Fibroblast of the aortic adventitia (primary cell): ENCODE measurements at regions not wholly inside any gene's neighbourhood (a gene's known extent, or its start where the extent isn't known, plus 50 kb on each side); places are given as distances from the start of the nearest gene placed in this dataset.

Source experiments
- DNase-seq: peaks from one replicate; pipeline ENCODE4 v3.0.0-alpha.2; 2010; ENCODE audit warnings: low read depth
- H3K4me3 ChIP-seq: 2 replicates; pipeline ENCODE4 v1.5.1; 2011; ENCODE audit warnings: low read depth, mild to moderate bottlenecking, control low read depth, low read length, moderate library complexity
- CTCF ChIP-seq: IDR thresholded peaks from 2 replicates; pipeline ENCODE4 v1.5.1; 2011; ENCODE audit warnings: mild to moderate bottlenecking, low read length, control low read depth, inconsistent platforms; ENCODE audit not compliant: insufficient read depth

- no peak for TF ChIP-seq CTCF
- no peak overlapping the region for H3K4me3 ChIP-seq
- no peak for DNase-seq
Observed at GRCh38 chr5:87946271-87946670, 322.4 kb downstream of the TMEM161B start.

- TF ChIP-seq CTCF: no peak
- no peak for DNase-seq
- no peak overlapping the region for H3K4me3 ChIP-seq
Observed at GRCh38 chr5:87945286-87945650, 323.4 kb downstream of the TMEM161B start.

- no peak overlapping the region for H3K4me3 ChIP-seq
- no peak for DNase-seq
- no peak for TF ChIP-seq CTCF
Observed at GRCh38 chr5:87944553-87945285, 323.9 kb downstream of the TMEM161B start.

- no peak for DNase-seq
- H3K4me3 ChIP-seq: no peak overlapping the region
- TF ChIP-seq CTCF: no peak
Observed at GRCh38 chr5:87940775-87941174, 327.9 kb downstream of the TMEM161B start.

GRCh38 chr5:87936667-87937066, 332.0 kb downstream of the TMEM161B start:
- no peak overlapping the region for H3K4me3 ChIP-seq
- TF ChIP-seq CTCF: no peak
- no peak for DNase-seq

GRCh38 chr5:87924436-87924835, 344.2 kb downstream of the TMEM161B start:
- no peak overlapping the region for H3K4me3 ChIP-seq
- no peak for TF ChIP-seq CTCF
- DNase-seq: no peak

- H3K4me3 ChIP-seq: no peak overlapping the region
- no peak for DNase-seq
- TF ChIP-seq CTCF: no peak
Observed at GRCh38 chr5:87916320-87916719, 352.3 kb downstream of the TMEM161B start.
